ENCODE measurements at regions not wholly inside any gene's neighbourhood (a gene's known extent, or its start where the extent isn't known, plus 50 kb on each side); places are given as distances from the start of the nearest gene placed in this dataset.

GRCh38 chr4:62683799-62684566 lies 1483.9 kb downstream of the ADGRL3 start:
- no peak for TF ChIP-seq POLR2AphosphoS5 (IDR thresholded peaks at IDR 0.05)
- TF ChIP-seq, protein P1, sequence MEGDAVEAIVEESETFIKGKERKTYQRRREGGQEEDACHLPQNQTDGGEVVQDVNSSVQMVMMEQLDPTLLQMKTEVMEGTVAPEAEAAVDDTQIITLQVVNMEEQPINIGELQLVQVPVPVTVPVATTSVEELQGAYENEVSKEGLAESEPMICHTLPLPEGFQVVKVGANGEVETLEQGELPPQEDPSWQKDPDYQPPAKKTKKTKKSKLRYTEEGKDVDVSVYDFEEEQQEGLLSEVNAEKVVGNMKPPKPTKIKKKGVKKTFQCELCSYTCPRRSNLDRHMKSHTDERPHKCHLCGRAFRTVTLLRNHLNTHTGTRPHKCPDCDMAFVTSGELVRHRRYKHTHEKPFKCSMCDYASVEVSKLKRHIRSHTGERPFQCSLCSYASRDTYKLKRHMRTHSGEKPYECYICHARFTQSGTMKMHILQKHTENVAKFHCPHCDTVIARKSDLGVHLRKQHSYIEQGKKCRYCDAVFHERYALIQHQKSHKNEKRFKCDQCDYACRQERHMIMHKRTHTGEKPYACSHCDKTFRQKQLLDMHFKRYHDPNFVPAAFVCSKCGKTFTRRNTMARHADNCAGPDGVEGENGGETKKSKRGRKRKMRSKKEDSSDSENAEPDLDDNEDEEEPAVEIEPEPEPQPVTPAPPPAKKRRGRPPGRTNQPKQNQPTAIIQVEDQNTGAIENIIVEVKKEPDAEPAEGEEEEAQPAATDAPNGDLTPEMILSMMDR (IDR thresholded peaks at IDR 0.05) = no peak
- no peak for TF ChIP-seq EP300 (IDR thresholded peaks at IDR 0.05)
- TF ChIP-seq POLR2A (IDR thresholded peaks at IDR 0.05) = no peak
- DNase-seq = peak in 1 of 2 donors; percentile 6
- no peaks in the 10 kb centered on the region for H3K9me3 ChIP-seq
- H3K27me3 ChIP-seq = no peaks in the 10 kb centered on the region
- 90 to 91% methylated on average over 6 to 13 of the region's 13 CpGs for WGBS, 2 donors
- no peak overlapping the region for H3K4me3 ChIP-seq
- H3K4me1 ChIP-seq = no peaks in the 10 kb centered on the region
- H3K27ac ChIP-seq = no peak overlapping the region
- ATAC-seq (ENCODE audit: low FRiP score in 2 of 2) = peak in 1 of 2 donors; percentile 49
- H3K36me3 ChIP-seq = no peaks in the 10 kb centered on the region

DNA sequence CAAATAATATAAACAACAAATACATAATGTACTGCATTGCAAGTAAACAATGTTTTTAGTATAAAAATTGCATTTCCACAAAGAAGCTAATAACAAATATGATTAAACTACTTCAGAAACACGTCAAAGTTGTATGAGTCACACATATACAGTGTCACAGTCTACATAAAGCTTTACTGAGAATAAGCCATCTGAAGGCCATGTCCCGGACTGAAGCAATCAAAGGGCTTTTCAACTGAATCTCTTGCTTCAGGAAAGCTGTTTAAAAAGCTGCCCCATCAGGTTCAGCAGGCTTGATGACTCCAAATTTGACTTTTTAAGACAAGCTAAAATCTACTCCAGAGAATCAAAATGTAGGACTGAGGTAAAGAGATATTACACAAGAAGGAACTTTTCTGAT lies 1476.8 kb downstream of the ADGRL3 start:
- no peak overlapping the region for H3K27ac ChIP-seq
- H3K27me3 ChIP-seq = no peaks in the 10 kb centered on the region
- no peaks in the 10 kb centered on the region for H3K4me1 ChIP-seq
- no peaks in the 10 kb centered on the region for H3K36me3 ChIP-seq
- ATAC-seq (ENCODE audit: low FRiP score in 2 of 2) (no peak), DNase-seq (no peak)
- 70 to 83% methylated on average over 2 of the region's 2 CpGs for WGBS, 2 donors
- TF ChIP-seq EP300 (IDR thresholded peaks at IDR 0.05) (no peak), POLR2A (IDR thresholded peaks at IDR 0.05) (no peak), POLR2AphosphoS5 (IDR thresholded peaks at IDR 0.05) (no peak)
- TF ChIP-seq, protein P1 (IDR thresholded peaks at IDR 0.05) = no peak
- no peak overlapping the region for H3K4me3 ChIP-seq
- no peaks in the 10 kb centered on the region for H3K9me3 ChIP-seq

DNA sequence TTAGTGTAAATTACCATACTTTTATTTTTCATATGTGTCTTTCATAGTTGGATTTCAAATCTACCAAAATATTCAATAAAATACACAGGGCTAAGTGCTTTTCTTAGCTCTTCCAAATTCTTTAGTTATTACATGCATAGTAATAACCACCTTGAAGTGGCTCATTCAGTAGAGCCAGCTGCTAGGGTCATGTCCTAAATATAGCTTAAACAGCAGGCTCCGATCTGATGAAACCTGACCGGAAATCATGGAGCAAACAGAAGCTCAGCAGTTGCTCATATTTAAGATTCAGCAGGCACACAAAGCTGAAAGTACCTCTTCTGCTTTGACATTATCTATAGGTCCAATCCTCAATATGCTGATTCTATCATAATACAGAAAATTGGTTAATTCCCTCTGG lies 1470.4 kb downstream of the ADGRL3 start:
- Histone ChIP-seq H3K27me3 (no peaks in the 10 kb centered on the region), H3K4me1 (no peaks in the 10 kb centered on the region), H3K27ac (no peak overlapping the region), H3K36me3 (no peaks in the 10 kb centered on the region), H3K4me3 (no peak overlapping the region), H3K9me3 (no peaks in the 10 kb centered on the region)
- ATAC-seq (ENCODE audit: low FRiP score in 2 of 2) = no peak
- no peak for TF ChIP-seq POLR2AphosphoS5 (IDR thresholded peaks at IDR 0.05)
- no peak for TF ChIP-seq POLR2A (IDR thresholded peaks at IDR 0.05)
- TF ChIP-seq, protein P1 (IDR thresholded peaks at IDR 0.05) = no peak
- no peak for TF ChIP-seq EP300 (IDR thresholded peaks at IDR 0.05)
- DNase-seq = no peak
- 50 to 53% methylated on average over 2 of the region's 2 CpGs for WGBS, 2 donors

GRCh38 chr4:62661821-62662220 lies 1461.7 kb downstream of the ADGRL3 start:
- H3K27me3 ChIP-seq = no peaks in the 10 kb centered on the region
- H3K4me1 ChIP-seq = no peaks in the 10 kb centered on the region
- H3K27ac ChIP-seq = no peak overlapping the region
- no peak for TF ChIP-seq POLR2A (IDR thresholded peaks at IDR 0.05)
- TF ChIP-seq POLR2AphosphoS5 (IDR thresholded peaks at IDR 0.05) = no peak
- TF ChIP-seq, protein P1 (IDR thresholded peaks at IDR 0.05) = no peak
- no peak for TF ChIP-seq EP300 (IDR thresholded peaks at IDR 0.05)
- ATAC-seq (ENCODE audit: low FRiP score in 2 of 2) (no peak), DNase-seq (no peak)
- H3K9me3 ChIP-seq = no peaks in the 10 kb centered on the region
- no peak overlapping the region for H3K4me3 ChIP-seq
- WGBS, 2 donors = 79 to 80% methylated on average over 4 of the region's 4 CpGs
- no peaks in the 10 kb centered on the region for H3K36me3 ChIP-seq

DNA sequence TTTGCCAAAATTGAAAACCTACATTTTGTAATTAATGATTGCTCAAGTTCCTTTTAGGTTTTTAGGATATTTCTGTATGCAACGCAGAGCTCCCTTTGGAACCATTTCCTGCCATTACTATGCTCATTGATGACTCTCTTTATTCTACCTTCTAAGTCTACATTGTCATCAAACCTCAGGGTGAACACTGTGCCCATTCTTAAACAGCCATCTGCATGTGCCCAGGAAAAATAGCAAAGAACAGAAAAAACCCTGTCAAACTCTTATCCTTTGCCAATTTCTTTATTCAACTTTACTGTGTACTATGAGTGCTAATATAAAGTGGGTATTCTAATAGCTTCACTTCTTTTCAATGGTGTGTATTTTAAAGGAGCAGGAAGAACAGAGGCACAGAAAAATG lies 1455.9 kb downstream of the ADGRL3 start:
- H3K4me3 ChIP-seq = no peak overlapping the region
- DNase-seq (no peak), ATAC-seq (ENCODE audit: low FRiP score in 2 of 2) (no peak)
- no peaks in the 10 kb centered on the region for H3K27me3 ChIP-seq
- TF ChIP-seq POLR2A (IDR thresholded peaks at IDR 0.05) (no peak), POLR2AphosphoS5 (IDR thresholded peaks at IDR 0.05) (no peak), EP300 (IDR thresholded peaks at IDR 0.05) (no peak)
- TF ChIP-seq, protein P1 (IDR thresholded peaks at IDR 0.05) = no peak
- WGBS, 2 donors = 54 to 75% methylated on average over 1 of the region's 1 CpG
- H3K27ac ChIP-seq = no peak overlapping the region
- no peaks in the 10 kb centered on the region for H3K9me3 ChIP-seq
- no peaks in the 10 kb centered on the region for H3K4me1 ChIP-seq
- no peaks in the 10 kb centered on the region for H3K36me3 ChIP-seq
